COLO668 (cell line): ENCODE measurements at regions not wholly inside any gene's neighbourhood (a gene's known extent, or its start where the extent isn't known, plus 50 kb on each side); places are given as distances from the start of the nearest gene placed in this dataset.
"Not testable (repeated sequence)": the region's sequence is repeated elsewhere in the genome, so short reads cannot be mapped to it uniquely, and the experiment has no call there.

Experiments
- DNase-seq: peaks from one replicate; lab custom pipeline; 2025; ENCODE audit not compliant: unreplicated experiment; lab: John Stamatoyannopoulos, UW

- no peak for DNase-seq
These were observed 1277.0 kb downstream of the TMEM121 start for GRCh38 chr14:106803379-106803778.

GRCh38 chr14:106807493-106807892, 1281.1 kb downstream of the TMEM121 start:
- no peak for DNase-seq

GRCh38 chr14:106808458-106808857, 1282.1 kb downstream of the TMEM121 start:
- DNase-seq, result no peak

GRCh38 chr14:106808907-106809306, 1282.5 kb downstream of the TMEM121 start:
- DNase-seq, result no peak

- no peak for DNase-seq
These were observed 1283.2 kb downstream of the TMEM121 start for GRCh38 chr14:106809615-106810014.

GRCh38 chr14:106810168-106810567, 1283.8 kb downstream of the TMEM121 start:
- not testable (repeated sequence) for DNase-seq

GRCh38 chr14:106811162-106811561, 1284.8 kb downstream of the TMEM121 start:
- no peak for DNase-seq

- DNase-seq, result no peak
These were observed 1286.5 kb downstream of the TMEM121 start for GRCh38 chr14:106812788-106813476.

GRCh38 chr14:106813477-106813823, 1287.1 kb downstream of the TMEM121 start:
- no peak for DNase-seq

GRCh38 chr14:106820119-106820518, 1293.7 kb downstream of the TMEM121 start:
- DNase-seq, result no peak

GRCh38 chr14:106821119-106821518, 1294.7 kb downstream of the TMEM121 start:
- no peak for DNase-seq

GRCh38 chr14:106822905-106823304, 1296.5 kb downstream of the TMEM121 start:
- DNase-seq, result no peak

GRCh38 chr14:106823552-106823951, 1297.2 kb downstream of the TMEM121 start:
- DNase-seq, result no peak

GRCh38 chr14:106826833-106827369, 1300.5 kb downstream of the TMEM121 start:
- no peak for DNase-seq

GRCh38 chr14:106831322-106831720, 1304.9 kb downstream of the TMEM121 start:
- peak; percentile 62 for DNase-seq

GRCh38 chr14:106837870-106838269, 1311.5 kb downstream of the TMEM121 start:
- peak; percentile 39 for DNase-seq

GRCh38 chr14:106838991-106839769, 1312.8 kb downstream of the TMEM121 start:
- no peak for DNase-seq

GRCh38 chr14:106840258-106840657, 1313.9 kb downstream of the TMEM121 start:
- no peak for DNase-seq

- DNase-seq, result no peak
These were observed 1314.6 kb downstream of the TMEM121 start for GRCh38 chr14:106840991-106841390.

GRCh38 chr14:106841701-106842100, 1315.3 kb downstream of the TMEM121 start:
- no peak for DNase-seq

GRCh38 chr14:106842687-106843086, 1316.3 kb downstream of the TMEM121 start:
- peak; percentile 32 for DNase-seq

GRCh38 chr14:106843386-106843785, 1317.0 kb downstream of the TMEM121 start:
- DNase-seq, result peak; percentile 46
